ENCODE measurements at regions not wholly inside any gene's neighbourhood (a gene's known extent, or its start where the extent isn't known, plus 50 kb on each side); places are given as distances from the start of the nearest gene placed in this dataset.

- Histone ChIP-seq H3K9ac (ENCODE audit: low read length in 2 of 2) (no peak overlapping the region), H3K36me3 (ENCODE audit: control insufficient read depth in 2 of 2, insufficient read depth in 2 of 2, low read length in 2 of 2) (no peaks in the 10 kb centered on the region), H3K27ac (ENCODE audit: low read length) (no peak overlapping the region), H3K9me3 (ENCODE audit: control insufficient read depth in 2 of 2, low read length in 2 of 2) (peaks cover 0 to 11% of the 10 kb centered on the region in 2 donors), H3K4me3 (ENCODE audit: low read length in 2 of 2) (no peak overlapping the region), H3K4me1 (ENCODE audit: control insufficient read depth, insufficient read depth, low read length) (no peaks in the 10 kb centered on the region), H3K27me3 (ENCODE audit: control insufficient read depth in 1 of 2, insufficient read depth in 2 of 2, low read length in 2 of 2) (no peaks in the 10 kb centered on the region)
Observed at GRCh38 chr14:62081951-62082350, 319.7 kb downstream of the SNAPC1 start.

- Histone ChIP-seq H3K27ac (ENCODE audit: low read length) (no peak overlapping the region), H3K4me1 (ENCODE audit: control insufficient read depth, insufficient read depth, low read length) (no peaks in the 10 kb centered on the region), H3K4me3 (ENCODE audit: low read length in 2 of 2) (no peak overlapping the region), H3K36me3 (ENCODE audit: control insufficient read depth in 2 of 2, insufficient read depth in 2 of 2, low read length in 2 of 2) (no peaks in the 10 kb centered on the region), H3K9me3 (ENCODE audit: control insufficient read depth in 2 of 2, low read length in 2 of 2) (peaks cover 0 to 11% of the 10 kb centered on the region in 2 donors), H3K9ac (ENCODE audit: low read length in 2 of 2) (no peak overlapping the region), H3K27me3 (ENCODE audit: control insufficient read depth in 1 of 2, insufficient read depth in 2 of 2, low read length in 2 of 2) (no peaks in the 10 kb centered on the region)
Observed at GRCh38 chr14:62082779-62083178, 320.6 kb downstream of the SNAPC1 start.

- Histone ChIP-seq H3K4me3 (ENCODE audit: low read length in 2 of 2) (no peak overlapping the region), H3K9me3 (ENCODE audit: control insufficient read depth in 2 of 2, low read length in 2 of 2) (peaks cover 0 to 11% of the 10 kb centered on the region in 2 donors), H3K36me3 (ENCODE audit: control insufficient read depth in 2 of 2, insufficient read depth in 2 of 2, low read length in 2 of 2) (no peaks in the 10 kb centered on the region), H3K27ac (ENCODE audit: low read length) (no peak overlapping the region), H3K4me1 (ENCODE audit: control insufficient read depth, insufficient read depth, low read length) (no peaks in the 10 kb centered on the region), H3K27me3 (ENCODE audit: control insufficient read depth in 1 of 2, insufficient read depth in 2 of 2, low read length in 2 of 2) (no peaks in the 10 kb centered on the region), H3K9ac (ENCODE audit: low read length in 2 of 2) (no peak overlapping the region)
Observed at GRCh38 chr14:62084020-62084419, 321.8 kb downstream of the SNAPC1 start.

- H3K36me3 ChIP-seq (ENCODE audit: control insufficient read depth in 2 of 2, insufficient read depth in 2 of 2, low read length in 2 of 2) = no peaks in the 10 kb centered on the region
- H3K4me3 ChIP-seq (ENCODE audit: low read length in 2 of 2) = no peak overlapping the region
- no peak overlapping the region for H3K9ac ChIP-seq (ENCODE audit: low read length in 2 of 2)
- no peak overlapping the region for H3K27ac ChIP-seq (ENCODE audit: low read length)
- H3K27me3 ChIP-seq (ENCODE audit: control insufficient read depth in 1 of 2, insufficient read depth in 2 of 2, low read length in 2 of 2) = no peaks in the 10 kb centered on the region
- peaks cover 0 to 5% of the 10 kb centered on the region in 2 donors for H3K9me3 ChIP-seq (ENCODE audit: control insufficient read depth in 2 of 2, low read length in 2 of 2)
- no peaks in the 10 kb centered on the region for H3K4me1 ChIP-seq (ENCODE audit: control insufficient read depth, insufficient read depth, low read length)
Observed at GRCh38 chr14:62087191-62087590, 325.0 kb downstream of the SNAPC1 start.

GRCh38 chr14:62093736-62094135, 331.5 kb downstream of the SNAPC1 start:
- Histone ChIP-seq H3K9me3 (ENCODE audit: control insufficient read depth in 2 of 2, low read length in 2 of 2) (no peaks in the 10 kb centered on the region), H3K27me3 (ENCODE audit: control insufficient read depth in 1 of 2, insufficient read depth in 2 of 2, low read length in 2 of 2) (no peaks in the 10 kb centered on the region), H3K27ac (ENCODE audit: low read length) (no peak overlapping the region), H3K36me3 (ENCODE audit: control insufficient read depth in 2 of 2, insufficient read depth in 2 of 2, low read length in 2 of 2) (no peaks in the 10 kb centered on the region), H3K4me3 (ENCODE audit: low read length in 2 of 2) (no peak overlapping the region), H3K4me1 (ENCODE audit: control insufficient read depth, insufficient read depth, low read length) (no peaks in the 10 kb centered on the region), H3K9ac (ENCODE audit: low read length in 2 of 2) (no peak overlapping the region)

GRCh38 chr14:62097072-62097471, 334.9 kb downstream of the SNAPC1 start:
- no peak overlapping the region for H3K27ac ChIP-seq (ENCODE audit: low read length)
- H3K27me3 ChIP-seq (ENCODE audit: control insufficient read depth in 1 of 2, insufficient read depth in 2 of 2, low read length in 2 of 2) = no peaks in the 10 kb centered on the region
- no peaks in the 10 kb centered on the region for H3K4me1 ChIP-seq (ENCODE audit: control insufficient read depth, insufficient read depth, low read length)
- no peak overlapping the region for H3K9ac ChIP-seq (ENCODE audit: low read length in 2 of 2)
- H3K9me3 ChIP-seq (ENCODE audit: control insufficient read depth in 2 of 2, low read length in 2 of 2) = no peaks in the 10 kb centered on the region
- no peaks in the 10 kb centered on the region for H3K36me3 ChIP-seq (ENCODE audit: control insufficient read depth in 2 of 2, insufficient read depth in 2 of 2, low read length in 2 of 2)
- H3K4me3 ChIP-seq (ENCODE audit: low read length in 2 of 2) = no peak overlapping the region

- Histone ChIP-seq H3K9ac (ENCODE audit: low read length in 2 of 2) (no peak overlapping the region), H3K27me3 (ENCODE audit: control insufficient read depth in 1 of 2, insufficient read depth in 2 of 2, low read length in 2 of 2) (no peaks in the 10 kb centered on the region), H3K27ac (ENCODE audit: low read length) (no peak overlapping the region), H3K36me3 (ENCODE audit: control insufficient read depth in 2 of 2, insufficient read depth in 2 of 2, low read length in 2 of 2) (no peaks in the 10 kb centered on the region), H3K9me3 (ENCODE audit: control insufficient read depth in 2 of 2, low read length in 2 of 2) (no peaks in the 10 kb centered on the region), H3K4me1 (ENCODE audit: control insufficient read depth, insufficient read depth, low read length) (no peaks in the 10 kb centered on the region), H3K4me3 (ENCODE audit: low read length in 2 of 2) (no peak overlapping the region)
Observed at GRCh38 chr14:62097824-62098223, 335.6 kb downstream of the SNAPC1 start.

- no peaks in the 10 kb centered on the region for H3K36me3 ChIP-seq (ENCODE audit: control insufficient read depth in 2 of 2, insufficient read depth in 2 of 2, low read length in 2 of 2)
- no peak overlapping the region for H3K9ac ChIP-seq (ENCODE audit: low read length in 2 of 2)
- no peak overlapping the region for H3K4me3 ChIP-seq (ENCODE audit: low read length in 2 of 2)
- no peaks in the 10 kb centered on the region for H3K27me3 ChIP-seq (ENCODE audit: control insufficient read depth in 1 of 2, insufficient read depth in 2 of 2, low read length in 2 of 2)
- no peaks in the 10 kb centered on the region for H3K4me1 ChIP-seq (ENCODE audit: control insufficient read depth, insufficient read depth, low read length)
- H3K9me3 ChIP-seq (ENCODE audit: control insufficient read depth in 2 of 2, low read length in 2 of 2) = no peaks in the 10 kb centered on the region
- H3K27ac ChIP-seq (ENCODE audit: low read length) = no peak overlapping the region
Observed at GRCh38 chr14:62098357-62098756, 336.1 kb downstream of the SNAPC1 start.

GRCh38 chr14:62099091-62099490, 336.9 kb downstream of the SNAPC1 start:
- Histone ChIP-seq H3K9ac (ENCODE audit: low read length in 2 of 2) (no peak overlapping the region), H3K4me3 (ENCODE audit: low read length in 2 of 2) (no peak overlapping the region), H3K36me3 (ENCODE audit: control insufficient read depth in 2 of 2, insufficient read depth in 2 of 2, low read length in 2 of 2) (no peaks in the 10 kb centered on the region), H3K27me3 (ENCODE audit: control insufficient read depth in 1 of 2, insufficient read depth in 2 of 2, low read length in 2 of 2) (no peaks in the 10 kb centered on the region), H3K4me1 (ENCODE audit: control insufficient read depth, insufficient read depth, low read length) (no peaks in the 10 kb centered on the region), H3K27ac (ENCODE audit: low read length) (no peak overlapping the region), H3K9me3 (ENCODE audit: control insufficient read depth in 2 of 2, low read length in 2 of 2) (no peaks in the 10 kb centered on the region)

GRCh38 chr14:62101189-62101588, 339.0 kb downstream of the SNAPC1 start:
- no peak overlapping the region for H3K4me3 ChIP-seq (ENCODE audit: low read length in 2 of 2)
- no peak overlapping the region for H3K9ac ChIP-seq (ENCODE audit: low read length in 2 of 2)
- H3K9me3 ChIP-seq (ENCODE audit: control insufficient read depth in 2 of 2, low read length in 2 of 2) = no peaks in the 10 kb centered on the region
- no peaks in the 10 kb centered on the region for H3K27me3 ChIP-seq (ENCODE audit: control insufficient read depth in 1 of 2, insufficient read depth in 2 of 2, low read length in 2 of 2)
- no peaks in the 10 kb centered on the region for H3K4me1 ChIP-seq (ENCODE audit: control insufficient read depth, insufficient read depth, low read length)
- no peaks in the 10 kb centered on the region for H3K36me3 ChIP-seq (ENCODE audit: control insufficient read depth in 2 of 2, insufficient read depth in 2 of 2, low read length in 2 of 2)
- no peak overlapping the region for H3K27ac ChIP-seq (ENCODE audit: low read length)

- Histone ChIP-seq H3K27ac (ENCODE audit: low read length) (no peak overlapping the region), H3K9me3 (ENCODE audit: control insufficient read depth in 2 of 2, low read length in 2 of 2) (no peaks in the 10 kb centered on the region), H3K4me3 (ENCODE audit: low read length in 2 of 2) (no peak overlapping the region), H3K36me3 (ENCODE audit: control insufficient read depth in 2 of 2, insufficient read depth in 2 of 2, low read length in 2 of 2) (no peaks in the 10 kb centered on the region), H3K4me1 (ENCODE audit: control insufficient read depth, insufficient read depth, low read length) (no peaks in the 10 kb centered on the region), H3K9ac (ENCODE audit: low read length in 2 of 2) (no peak overlapping the region), H3K27me3 (ENCODE audit: control insufficient read depth in 1 of 2, insufficient read depth in 2 of 2, low read length in 2 of 2) (no peaks in the 10 kb centered on the region)
Observed at GRCh38 chr14:62101673-62102348, 339.6 kb downstream of the SNAPC1 start.

Data from stomach smooth muscle (tissue), 2 donors.